IMR-90 (cell line): ENCODE measurements at regions not wholly inside any gene's neighbourhood (a gene's known extent, or its start where the extent isn't known, plus 50 kb on each side); places are given as distances from the start of the nearest gene placed in this dataset.

Experiments
- ATAC-seq: fragments of 200-7000 bp; cut with Tn5 transposase; 2 replicates; pipeline ENCODE4 v1.9.1; 2020; ENCODE audit warnings: low read depth, mild to moderate bottlenecking, moderate library complexity
- BruUV-seq: library from RNA; stranded (reverse); fragments of 400-500 nt; replicated peaks from 2 replicates; lab custom pipeline; 2021; lab: Mats Ljungman, UMichigan
- CTCF ChIA-PET: fragments of 300-600 bp; formaldehyde crosslinking; extraction: SDS; loops from one replicate; lab custom pipeline; 2021; ENCODE audit warnings: antibody characterized with exemption; lab: Yijun Ruan, JAX
- POLR2A ChIA-PET: fragments of 300-600 bp; sonication (Branson Sonifier 250); formaldehyde crosslinking; loops from one replicate; lab custom pipeline; 2022; ENCODE audit warnings: antibody characterized with exemption; ENCODE audit not compliant: unreplicated experiment; lab: Charles Lee
- DNase-seq: peaks from one replicate; pipeline ENCODE4 v3.0.0; 2013
- H2AFZ ChIP-seq: replicated peaks from 2 replicates; pipeline ENCODE3; 2013; ENCODE audit warnings: low read length, mild to moderate bottlenecking; ENCODE audit not compliant: poor library complexity
- H2AK5ac ChIP-seq: 2 replicates; pipeline ENCODE4 v1.6.1; 2013; ENCODE audit warnings: low read depth, low read length, inconsistent platforms
- H2AK9ac ChIP-seq: replicated peaks from 2 replicates; pipeline ENCODE3; 2013; ENCODE audit warnings: mild to moderate bottlenecking, low read depth, low read length, moderate library complexity; ENCODE audit not compliant: poor library complexity
- H2BK120ac ChIP-seq: 2 replicates; pipeline ENCODE4 v1.6.1; 2013; ENCODE audit warnings: low read depth, low read length, inconsistent platforms
- H2BK15ac ChIP-seq: 3 replicates; pipeline ENCODE4 v1.6.1; 2013; ENCODE audit warnings: low read depth, low read length, inconsistent platforms
- H2BK20ac ChIP-seq: 2 replicates; pipeline ENCODE4 v1.6.1; 2013; ENCODE audit warnings: low read depth, mild to moderate bottlenecking, inconsistent platforms, low read length, moderate library complexity
- H2BK5ac ChIP-seq: 2 replicates; pipeline ENCODE4 v1.6.1; 2013; ENCODE audit warnings: mild to moderate bottlenecking, low read depth, low read length, inconsistent platforms; ENCODE audit not compliant: poor library complexity, severe bottlenecking
- H3K14ac ChIP-seq: replicated peaks from 2 replicates; pipeline ENCODE4 v1.6.1; 2013; ENCODE audit warnings: low read depth, low read length, inconsistent platforms
- H3K18ac ChIP-seq: 2 replicates; pipeline ENCODE4 v1.6.1; 2013; ENCODE audit warnings: low read depth, low read length, control low read depth
- H3K23ac ChIP-seq: 2 replicates; pipeline ENCODE4 v1.6.1; 2013; ENCODE audit warnings: low read depth, low read length, inconsistent platforms
- H3K27ac ChIP-seq: 2 replicates; pipeline ENCODE4 v1.5.1; 2013; ENCODE audit warnings: mild to moderate bottlenecking, control low read depth, low read length; ENCODE audit not compliant: insufficient read depth
- H3K27me3 ChIP-seq: 2 replicates; pipeline ENCODE4 v1.6.1; 2013; ENCODE audit warnings: low read length; ENCODE audit not compliant: control insufficient read depth, insufficient read depth
- H3K36me3 ChIP-seq: 2 replicates; pipeline ENCODE4 v1.6.1; 2013; ENCODE audit warnings: low read length, mixed read lengths; ENCODE audit not compliant: control insufficient read depth, insufficient read depth
- H3K4ac ChIP-seq: 2 replicates; pipeline ENCODE4 v1.6.1; 2013; ENCODE audit warnings: low read depth, low read length, inconsistent platforms
- H3K4me1 ChIP-seq: 2 replicates; pipeline ENCODE4 v1.6.1; 2013; ENCODE audit warnings: low read length, mixed read lengths; ENCODE audit not compliant: control insufficient read depth, insufficient read depth
- H3K4me2 ChIP-seq: 2 replicates; pipeline ENCODE4 v1.6.1; 2013; ENCODE audit warnings: low read depth, mild to moderate bottlenecking, control low read depth, low read length, moderate library complexity
- H3K4me3 ChIP-seq: 2 replicates; pipeline ENCODE4 v1.5.1; 2013; ENCODE audit warnings: low read depth, mild to moderate bottlenecking, control low read depth, low read length, moderate library complexity; ENCODE audit not compliant: insufficient read depth
- H3K56ac ChIP-seq: 2 replicates; pipeline ENCODE4 v1.6.1; 2013; ENCODE audit warnings: low read length, inconsistent platforms; ENCODE audit not compliant: insufficient read depth; ENCODE audit errors: extremely low read depth
- H3K79me1 ChIP-seq, 2 experiments: 2 replicates each; pipeline ENCODE4 v1.6.1; 2013; ENCODE audit warnings: low read length in 2 of 2, inconsistent platforms in 1 of 2, low read depth in 1 of 2
- H3K9ac ChIP-seq: 2 replicates; pipeline ENCODE4 v1.6.1; 2013; ENCODE audit warnings: low read depth, low read length, control low read depth
- H3K9me1 ChIP-seq: 2 replicates; pipeline ENCODE4 v1.6.1; 2013; ENCODE audit warnings: low read length, inconsistent platforms; ENCODE audit not compliant: insufficient read depth
- H3K9me3 ChIP-seq: 2 replicates; pipeline ENCODE4 v1.6.1; 2013; ENCODE audit warnings: low read length; ENCODE audit not compliant: control insufficient read depth, insufficient read depth
- H4K20me1 ChIP-seq: 2 replicates; pipeline ENCODE4 v1.6.1; 2013; ENCODE audit warnings: low read length, inconsistent platforms; ENCODE audit not compliant: insufficient read depth
- H4K5ac ChIP-seq: 2 replicates; pipeline ENCODE4 v1.6.1; 2013; ENCODE audit warnings: mild to moderate bottlenecking, low read depth, low read length, control low read depth
- H4K8ac ChIP-seq, 2 experiments: 2 replicates each; pipeline ENCODE4 v1.6.1; 2013; ENCODE audit warnings: low read depth in 2 of 2, low read length in 2 of 2, control low read depth in 1 of 2, inconsistent platforms in 1 of 2
- H4K91ac ChIP-seq: 2 replicates; pipeline ENCODE4 v1.6.1; 2013; ENCODE audit warnings: low read depth, low read length, inconsistent platforms; ENCODE audit not compliant: insufficient read depth
- CEBPB ChIP-seq: IDR thresholded peaks from 2 replicates; pipeline ENCODE4 v1.6.1; 2012; ENCODE audit warnings: low read depth, low read length, improper control_type of control experiment
- MAZ ChIP-seq: IDR thresholded peaks from 2 replicates; pipeline ENCODE4 v1.6.1; 2012; ENCODE audit warnings: low read depth, mild to moderate bottlenecking, low read length, improper control_type of control experiment, moderate library complexity, borderline replicate concordance
- RAD21 ChIP-seq: IDR thresholded peaks from 2 replicates; pipeline ENCODE4 v1.6.1; 2012; ENCODE audit warnings: low read length, improper control_type of control experiment
- SMC3 ChIP-seq: fragments of 150-350 bp; IDR thresholded peaks from 2 replicates; pipeline ENCODE4 v1.6.1; 2016; ENCODE audit warnings: low read depth, mild to moderate bottlenecking, antibody characterized with exemption, low read length, moderate library complexity
- WGBS, 2 experiments: methylation state at CpG; one replicate each; pipeline versions ENCODE4 v1.1.5 to v1.1.7; 2013; ENCODE audit warnings: missing lambda C conversion rate in 2 of 2; ENCODE audit not compliant: insufficient read length in 1 of 2; ENCODE audit errors: extremely low coverage in 2 of 2; 5-methylcytosine and 5-hydroxymethylcytosine counted together
- dilution Hi-C: fragments of 300-500 bp; cut with HindIII; formaldehyde crosslinking; loops from one replicate; pipeline ENCODE4 v1.14.3; 2018; ENCODE audit warnings: low sequenced_read_pairs; ENCODE audit not compliant: unreplicated experiment
- in situ Hi-C: fragments of 300-500 bp; cut with MboI; formaldehyde crosslinking; loops from 3 replicates; pipeline ENCODE4 v1.14.3; 2019; ENCODE audit warnings: low sequenced_read_pairs, inconsistent platforms, mixed read lengths
- intact Hi-C: fragments of 100-400 bp; cut with micrococcal nuclease; formaldehyde crosslinking; loops from 2 replicates; pipeline ENCODE4 v1.10.0; 2022
- TF ChIP-seq, protein P1 (sequence below): fragments of 150-350 bp; IDR thresholded peaks from 2 replicates; pipeline ENCODE4 v1.6.1; 2017; ENCODE audit warnings: mild to moderate bottlenecking, antibody characterized with exemption, low read length, low read depth
- TF ChIP-seq, protein P2 (sequence below): fragments of 150-350 bp; IDR thresholded peaks from 2 replicates; pipeline ENCODE4 v1.6.1; 2016; ENCODE audit warnings: low read depth, mild to moderate bottlenecking, low read length, moderate library complexity, borderline replicate concordance

DNA sequence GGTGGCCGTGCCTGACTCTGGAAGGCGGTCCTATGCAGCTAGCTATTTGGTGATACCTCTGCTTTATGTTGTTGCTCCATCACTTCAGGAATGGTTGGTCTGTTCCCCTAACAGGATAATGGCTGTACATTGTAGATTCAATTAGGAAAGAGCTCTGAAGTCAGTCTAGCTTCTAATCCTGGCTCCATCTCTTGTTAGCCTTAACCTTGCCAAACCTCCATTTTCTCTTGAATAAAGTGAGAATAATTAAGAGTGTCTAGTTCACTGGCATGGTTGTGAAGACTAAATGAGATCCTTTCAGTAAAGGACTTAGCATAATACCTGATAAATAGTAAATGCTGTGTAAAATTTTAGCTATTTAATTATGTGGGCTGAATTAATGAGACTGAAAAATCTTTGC lies 262.5 kb upstream of the ARHGAP20 start:
- H3K4ac ChIP-seq, result peak overlapping the region; percentile 58
- peaks cover 10% of the 10 kb centered on the region for H3K4me1 ChIP-seq
- no peaks in the 10 kb centered on the region for H3K9me3 ChIP-seq
- H3K9ac ChIP-seq, result no peak overlapping the region
- BruUV-seq, result no TSS peak
- H2BK5ac ChIP-seq, result peak overlapping the region; percentile 23
- in situ Hi-C loops, result no loop called here
- no peak overlapping the region for H3K56ac ChIP-seq
- H2BK20ac ChIP-seq, result no peak overlapping the region
- H4K20me1 ChIP-seq, result no peaks in the 10 kb centered on the region
- peak overlapping the region; percentile 49 for H4K5ac ChIP-seq
- 0 out of 4 replicates have a peak overlapping the region, but pooled peaks of 1 of the 2 experiments have one; percentile 21 for H4K8ac ChIP-seq
- H3K18ac ChIP-seq, result 0 out of 2 replicates have a peak overlapping the region, but pooled peaks have one; percentile 16
- no peak overlapping the region for H2AK9ac ChIP-seq
- TF ChIP-seq, protein P1, sequence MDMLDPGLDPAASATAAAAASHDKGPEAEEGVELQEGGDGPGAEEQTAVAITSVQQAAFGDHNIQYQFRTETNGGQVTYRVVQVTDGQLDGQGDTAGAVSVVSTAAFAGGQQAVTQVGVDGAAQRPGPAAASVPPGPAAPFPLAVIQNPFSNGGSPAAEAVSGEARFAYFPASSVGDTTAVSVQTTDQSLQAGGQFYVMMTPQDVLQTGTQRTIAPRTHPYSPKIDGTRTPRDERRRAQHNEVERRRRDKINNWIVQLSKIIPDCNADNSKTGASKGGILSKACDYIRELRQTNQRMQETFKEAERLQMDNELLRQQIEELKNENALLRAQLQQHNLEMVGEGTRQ, result no peak
- no peak for TF ChIP-seq MAZ
- no peak for TF ChIP-seq CEBPB
- no peak for TF ChIP-seq SMC3
- TF ChIP-seq, protein P2, sequence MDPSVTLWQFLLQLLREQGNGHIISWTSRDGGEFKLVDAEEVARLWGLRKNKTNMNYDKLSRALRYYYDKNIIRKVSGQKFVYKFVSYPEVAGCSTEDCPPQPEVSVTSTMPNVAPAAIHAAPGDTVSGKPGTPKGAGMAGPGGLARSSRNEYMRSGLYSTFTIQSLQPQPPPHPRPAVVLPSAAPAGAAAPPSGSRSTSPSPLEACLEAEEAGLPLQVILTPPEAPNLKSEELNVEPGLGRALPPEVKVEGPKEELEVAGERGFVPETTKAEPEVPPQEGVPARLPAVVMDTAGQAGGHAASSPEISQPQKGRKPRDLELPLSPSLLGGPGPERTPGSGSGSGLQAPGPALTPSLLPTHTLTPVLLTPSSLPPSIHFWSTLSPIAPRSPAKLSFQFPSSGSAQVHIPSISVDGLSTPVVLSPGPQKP, result no peak
- TF ChIP-seq RAD21, result no peak
- POLR2A ChIA-PET, result interaction anchor here (0.5 kb wide), 1 partner anchor 875 kb away, joined by 5 read pairs; no protein-coding TSS in a partner anchor
- WGBS, 2 experiments, result no CpG with 5 or more reads among the region's 2 CpGs
- no peaks in the 10 kb centered on the region for H3K79me1 ChIP-seq
- H2AK5ac ChIP-seq, result peak overlapping the region; percentile 48
- H3K9me1 ChIP-seq, result no peaks in the 10 kb centered on the region; the same call in none of the 2 replicates
- intact Hi-C loops, result loop anchor here (5.0 kb wide), 1 partner anchor 262 kb away; the partner anchor contains the start of gene ARHGAP20
- no peak overlapping the region for H3K23ac ChIP-seq
- DNase-seq, result no peak
- H3K27me3 ChIP-seq, result no peaks in the 10 kb centered on the region
- dilution Hi-C loops, result no loop called here
- peak overlapping the region; percentile 44; the same call in 1 of the 2 replicates for H2BK120ac ChIP-seq
- H4K91ac ChIP-seq, result no peak overlapping the region
- 0 out of 2 replicates have a peak overlapping the region, but pooled peaks have one; percentile 10 for H3K14ac ChIP-seq
- H2AFZ ChIP-seq, result no peak overlapping the region
- no peak overlapping the region for H3K4me2 ChIP-seq
- H3K36me3 ChIP-seq, result no peaks in the 10 kb centered on the region
- peak overlapping the region; percentile 19; the same call in 1 of the 3 replicates for H2BK15ac ChIP-seq
- no peak for ATAC-seq
- no peak overlapping the region for H3K4me3 ChIP-seq
- H3K27ac ChIP-seq, result no peak overlapping the region
- CTCF ChIA-PET, result no interaction called here
